ENCODE measurements at regions not wholly inside any gene's neighbourhood (a gene's known extent, or its start where the extent isn't known, plus 50 kb on each side); places are given as distances from the start of the nearest gene placed in this dataset.

DNA sequence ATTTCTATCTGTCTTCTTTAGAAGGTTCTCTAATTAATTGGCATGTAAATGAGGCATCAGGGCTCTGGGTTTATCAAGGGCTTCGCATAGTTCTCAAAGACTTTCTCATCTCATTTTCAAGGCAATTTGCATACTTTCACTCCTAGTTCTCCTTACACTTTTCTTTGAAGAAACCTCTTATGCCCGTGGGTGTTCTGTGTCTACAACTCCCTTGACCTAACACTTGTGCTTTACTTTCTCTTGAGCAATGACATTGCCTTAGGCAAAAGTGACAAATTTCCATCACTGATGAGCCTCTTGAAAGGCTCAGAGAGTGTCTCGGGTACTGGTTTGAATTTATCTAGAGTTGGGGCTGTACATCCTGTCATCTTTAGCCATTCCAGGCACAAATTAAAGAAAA is 74.7 kb upstream of the ITPRID1 start:
- H3K4me1 ChIP-seq, result no peaks in the 10 kb centered on the region
- DNase-seq, result no peak
- TF ChIP-seq, protein P1, sequence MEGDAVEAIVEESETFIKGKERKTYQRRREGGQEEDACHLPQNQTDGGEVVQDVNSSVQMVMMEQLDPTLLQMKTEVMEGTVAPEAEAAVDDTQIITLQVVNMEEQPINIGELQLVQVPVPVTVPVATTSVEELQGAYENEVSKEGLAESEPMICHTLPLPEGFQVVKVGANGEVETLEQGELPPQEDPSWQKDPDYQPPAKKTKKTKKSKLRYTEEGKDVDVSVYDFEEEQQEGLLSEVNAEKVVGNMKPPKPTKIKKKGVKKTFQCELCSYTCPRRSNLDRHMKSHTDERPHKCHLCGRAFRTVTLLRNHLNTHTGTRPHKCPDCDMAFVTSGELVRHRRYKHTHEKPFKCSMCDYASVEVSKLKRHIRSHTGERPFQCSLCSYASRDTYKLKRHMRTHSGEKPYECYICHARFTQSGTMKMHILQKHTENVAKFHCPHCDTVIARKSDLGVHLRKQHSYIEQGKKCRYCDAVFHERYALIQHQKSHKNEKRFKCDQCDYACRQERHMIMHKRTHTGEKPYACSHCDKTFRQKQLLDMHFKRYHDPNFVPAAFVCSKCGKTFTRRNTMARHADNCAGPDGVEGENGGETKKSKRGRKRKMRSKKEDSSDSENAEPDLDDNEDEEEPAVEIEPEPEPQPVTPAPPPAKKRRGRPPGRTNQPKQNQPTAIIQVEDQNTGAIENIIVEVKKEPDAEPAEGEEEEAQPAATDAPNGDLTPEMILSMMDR (IDR thresholded peaks at IDR 0.05), result no peak
- intact Hi-C loops (cut with DNase I), result no loop called here
- no peaks in the 10 kb centered on the region for H3K27me3 ChIP-seq (ENCODE audit: low read depth)
- no peaks in the 10 kb centered on the region for H3K9me3 ChIP-seq
- no peak for ATAC-seq
- H3K27ac ChIP-seq, result no peak overlapping the region
- no peaks in the 10 kb centered on the region for H3K36me3 ChIP-seq
- H3K4me3 ChIP-seq, result no peak overlapping the region

DNA sequence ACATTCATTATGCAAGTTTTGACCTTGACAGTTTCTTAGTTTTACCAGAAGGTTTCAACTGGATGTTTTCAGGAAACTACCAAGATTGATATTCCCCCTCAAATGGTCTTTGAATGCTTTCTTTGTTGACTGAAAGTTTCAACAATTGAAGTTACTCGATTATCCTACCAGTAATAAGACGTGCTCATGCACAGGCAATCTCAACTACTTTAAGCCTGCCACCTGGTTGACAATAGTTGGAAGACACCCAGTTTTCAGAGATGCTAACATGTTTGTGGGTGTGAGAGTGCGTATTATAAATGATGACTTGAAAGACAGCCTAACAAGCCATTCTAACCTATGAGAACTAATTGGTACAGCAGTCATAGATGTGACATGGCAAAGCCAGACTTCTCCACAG is 73.4 kb upstream of the ITPRID1 start:
- intact Hi-C loops (cut with DNase I), result loop anchor here (5.0 kb wide), 1 partner anchor 192 kb away; no protein-coding TSS in a partner anchor
- no peaks in the 10 kb centered on the region for H3K27me3 ChIP-seq (ENCODE audit: low read depth)
- no peak overlapping the region for H3K27ac ChIP-seq
- ATAC-seq (no peak), DNase-seq (no peak)
- H3K36me3 ChIP-seq, result no peaks in the 10 kb centered on the region
- TF ChIP-seq, protein P1 (IDR thresholded peaks at IDR 0.05), result no peak
- no peaks in the 10 kb centered on the region for H3K4me1 ChIP-seq
- H3K9me3 ChIP-seq, result no peaks in the 10 kb centered on the region
- H3K4me3 ChIP-seq, result no peak overlapping the region

DNA sequence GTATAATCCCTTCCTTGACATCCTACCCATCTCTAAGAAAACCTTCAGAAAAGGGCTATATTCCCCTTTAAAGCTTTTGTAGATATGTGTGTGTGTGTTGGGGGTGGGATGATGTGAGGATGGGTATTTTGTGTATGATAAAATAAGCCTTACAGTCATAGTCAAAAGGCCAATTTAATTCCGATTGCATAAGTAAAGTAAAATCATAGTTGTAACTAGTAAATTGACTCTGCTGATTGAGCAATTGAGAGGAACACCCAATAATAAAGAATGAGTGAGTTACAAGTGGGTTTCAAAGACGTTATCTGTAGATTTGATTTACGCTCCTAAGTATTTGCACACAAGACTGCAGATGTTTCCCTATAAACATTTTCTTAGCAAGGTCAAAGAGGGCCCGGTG is 71.3 kb upstream of the ITPRID1 start:
- ATAC-seq (no peak), DNase-seq (no peak)
- Histone ChIP-seq H3K9me3 (no peaks in the 10 kb centered on the region), H3K36me3 (no peaks in the 10 kb centered on the region), H3K4me3 (no peak overlapping the region), H3K4me1 (no peaks in the 10 kb centered on the region), H3K27me3 (ENCODE audit: low read depth) (no peaks in the 10 kb centered on the region), H3K27ac (no peak overlapping the region)
- intact Hi-C loops (cut with DNase I), result loop anchor here (5.0 kb wide), 1 partner anchor 190 kb away; no protein-coding TSS in a partner anchor
- TF ChIP-seq, protein P1 (IDR thresholded peaks at IDR 0.05), result no peak

DNA sequence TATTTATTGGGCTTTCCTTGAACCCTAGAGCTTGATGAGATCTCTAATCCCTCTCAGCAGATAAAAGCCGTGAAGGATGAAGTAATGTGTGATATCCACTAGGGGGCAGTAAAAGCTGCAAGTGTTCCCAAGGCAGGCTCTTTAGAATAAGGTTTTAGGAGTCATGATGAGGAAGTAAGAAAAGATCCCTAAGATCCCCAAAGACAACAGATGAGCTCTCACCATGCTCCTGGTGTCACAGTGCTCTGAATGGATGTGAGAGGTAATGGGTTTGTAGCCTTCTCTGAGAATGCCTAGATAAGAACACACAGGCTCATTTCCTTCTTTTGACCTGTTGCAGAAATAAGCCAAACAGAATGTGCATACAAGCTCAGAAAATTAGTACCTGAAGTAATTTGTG is 70.4 kb upstream of the ITPRID1 start:
- Histone ChIP-seq H3K4me3 (no peak overlapping the region), H3K27ac (no peak overlapping the region), H3K27me3 (ENCODE audit: low read depth) (no peaks in the 10 kb centered on the region), H3K36me3 (no peaks in the 10 kb centered on the region), H3K9me3 (no peaks in the 10 kb centered on the region), H3K4me1 (no peaks in the 10 kb centered on the region)
- no peak for DNase-seq
- peak; percentile 78 to 82 for ATAC-seq
- TF ChIP-seq, protein P1 (IDR thresholded peaks at IDR 0.05), result peak; percentile 75
- intact Hi-C loops (cut with DNase I), result loop anchor here (5.0 kb wide), 1 partner anchor 189 kb away; no protein-coding TSS in a partner anchor

GRCh38 chr7:31444196-31444595 is 69.7 kb upstream of the ITPRID1 start:
- H3K4me1 ChIP-seq, result no peaks in the 10 kb centered on the region
- H3K36me3 ChIP-seq, result no peaks in the 10 kb centered on the region
- H3K27ac ChIP-seq, result no peak overlapping the region
- H3K9me3 ChIP-seq, result no peaks in the 10 kb centered on the region
- intact Hi-C loops (cut with DNase I), result loop anchor here (5.0 kb wide), 1 partner anchor 188 kb away; no protein-coding TSS in a partner anchor
- TF ChIP-seq, protein P1 (IDR thresholded peaks at IDR 0.05), result no peak
- no peak for ATAC-seq
- DNase-seq, result no peak
- H3K27me3 ChIP-seq (ENCODE audit: low read depth), result no peaks in the 10 kb centered on the region
- no peak overlapping the region for H3K4me3 ChIP-seq
